ENCODE measurements at regions not wholly inside any gene's neighbourhood (a gene's known extent, or its start where the extent isn't known, plus 50 kb on each side); places are given as distances from the start of the nearest gene placed in this dataset.

GRCh38 chr1:5494518-5494917 lies 497.7 kb downstream of the NPHP4 start:
- Mint-ChIP-seq H3K4me1 (ENCODE audit: low read depth, unreplicated experiment) (no peaks in the 10 kb centered on the region), H3K27ac (ENCODE audit: unreplicated experiment) (no peak overlapping the region), H3K36me3 (ENCODE audit: insufficient read depth, unreplicated experiment) (no peaks in the 10 kb centered on the region), H3K9me3 (ENCODE audit: low read depth, unreplicated experiment) (no peaks in the 10 kb centered on the region), H3K4me3 (ENCODE audit: low read depth, unreplicated experiment) (no peak overlapping the region), H3K27me3 (ENCODE audit: unreplicated experiment) (peaks cover 41% of the 10 kb centered on the region)
- BruUV-seq (replicated peaks), result no TSS peak
- CTCF ChIA-PET, result no interaction called here
- no peak for TF ChIP-seq CTCF (IDR thresholded peaks at IDR 0.05; ENCODE audit: unreplicated experiment)
- no peak for DNase-seq
- intact Hi-C loops (cut with micrococcal nuclease; ENCODE audit: unreplicated experiment), result no loop called here

- no peak overlapping the region for H3K27ac Mint-ChIP-seq (ENCODE audit: unreplicated experiment)
- intact Hi-C loops (cut with micrococcal nuclease; ENCODE audit: unreplicated experiment), result no loop called here
- no peaks in the 10 kb centered on the region for H3K9me3 Mint-ChIP-seq (ENCODE audit: low read depth, unreplicated experiment)
- H3K27me3 Mint-ChIP-seq (ENCODE audit: unreplicated experiment), result peaks cover 41% of the 10 kb centered on the region
- DNase-seq, result no peak
- H3K4me1 Mint-ChIP-seq (ENCODE audit: low read depth, unreplicated experiment), result no peaks in the 10 kb centered on the region
- H3K4me3 Mint-ChIP-seq (ENCODE audit: low read depth, unreplicated experiment), result no peak overlapping the region
- no peak for TF ChIP-seq CTCF (IDR thresholded peaks at IDR 0.05; ENCODE audit: unreplicated experiment)
- no TSS peak for BruUV-seq (replicated peaks)
- CTCF ChIA-PET, result no interaction called here
- no peaks in the 10 kb centered on the region for H3K36me3 Mint-ChIP-seq (ENCODE audit: insufficient read depth, unreplicated experiment)
Measured at GRCh38 chr1:5493851-5494311, 498.3 kb downstream of the NPHP4 start.

GRCh38 chr1:5493275-5493674 lies 498.9 kb downstream of the NPHP4 start:
- H3K4me1 Mint-ChIP-seq (ENCODE audit: low read depth, unreplicated experiment), result no peaks in the 10 kb centered on the region
- no peak overlapping the region for H3K4me3 Mint-ChIP-seq (ENCODE audit: low read depth, unreplicated experiment)
- intact Hi-C loops (cut with micrococcal nuclease; ENCODE audit: unreplicated experiment), result no loop called here
- no peak for DNase-seq
- no TSS peak for BruUV-seq (replicated peaks)
- no peaks in the 10 kb centered on the region for H3K9me3 Mint-ChIP-seq (ENCODE audit: low read depth, unreplicated experiment)
- no peak for TF ChIP-seq CTCF (IDR thresholded peaks at IDR 0.05; ENCODE audit: unreplicated experiment)
- H3K27me3 Mint-ChIP-seq (ENCODE audit: unreplicated experiment), result peaks cover 41% of the 10 kb centered on the region
- CTCF ChIA-PET, result no interaction called here
- H3K27ac Mint-ChIP-seq (ENCODE audit: unreplicated experiment), result no peak overlapping the region
- no peaks in the 10 kb centered on the region for H3K36me3 Mint-ChIP-seq (ENCODE audit: insufficient read depth, unreplicated experiment)

GRCh38 chr1:5492846-5493245 lies 499.4 kb downstream of the NPHP4 start:
- Mint-ChIP-seq H3K4me3 (ENCODE audit: low read depth, unreplicated experiment) (no peak overlapping the region), H3K36me3 (ENCODE audit: insufficient read depth, unreplicated experiment) (no peaks in the 10 kb centered on the region), H3K27me3 (ENCODE audit: unreplicated experiment) (peaks cover 41% of the 10 kb centered on the region), H3K4me1 (ENCODE audit: low read depth, unreplicated experiment) (no peaks in the 10 kb centered on the region), H3K9me3 (ENCODE audit: low read depth, unreplicated experiment) (no peaks in the 10 kb centered on the region), H3K27ac (ENCODE audit: unreplicated experiment) (no peak overlapping the region)
- CTCF ChIA-PET, result no interaction called here
- no peak for DNase-seq
- intact Hi-C loops (cut with micrococcal nuclease; ENCODE audit: unreplicated experiment), result no loop called here
- TF ChIP-seq CTCF (IDR thresholded peaks at IDR 0.05; ENCODE audit: unreplicated experiment), result no peak
- no TSS peak for BruUV-seq (replicated peaks)
